ENCODE measurements at regions not wholly inside any gene's neighbourhood (a gene's known extent, or its start where the extent isn't known, plus 50 kb on each side); places are given as distances from the start of the nearest gene placed in this dataset.

DNA sequence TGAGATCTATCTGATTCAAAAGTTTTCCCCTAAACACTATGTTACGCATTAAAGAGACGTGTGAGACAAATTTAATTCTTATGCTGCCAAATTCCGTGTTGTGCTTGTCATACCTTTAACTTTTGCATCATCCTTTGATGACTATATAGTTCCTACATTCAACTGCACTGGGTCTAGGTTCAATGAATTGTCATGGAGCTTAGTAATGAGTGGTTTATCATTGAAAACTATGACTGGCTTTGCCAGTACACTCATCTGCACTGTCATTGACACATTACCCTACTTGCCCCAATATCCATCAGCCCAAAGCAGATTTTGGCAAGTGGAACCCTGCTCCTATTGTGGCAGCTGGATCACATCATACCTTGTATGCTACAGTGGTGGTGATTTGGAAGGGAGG is 882.9 kb upstream of the SLIT2 start:
- H3K27ac Mint-ChIP-seq = no peak overlapping the region
- Histone ChIP-seq H2AFZ (ENCODE audit: insufficient read depth, low read depth, low read length, poor library complexity, severe bottlenecking) (no peak overlapping the region), H4K20me1 (ENCODE audit: insufficient read depth, low read length) (no peaks in the 10 kb centered on the region), H3K4me1 (ENCODE audit: control insufficient read depth in 1 of 2, insufficient read depth in 2 of 2, low read length in 2 of 2) (no peaks in the 10 kb centered on the region), H3K36me3 (replicated peaks in 1 of 2; ENCODE audit: control insufficient read depth in 1 of 2, insufficient read depth in 2 of 2, low read length in 2 of 2) (no peaks in the 10 kb centered on the region), H3K27ac (ENCODE audit: low read depth in 1 of 2, low read length in 2 of 2) (no peak overlapping the region), H3K79me2 (ENCODE audit: insufficient read depth, low read length) (no peaks in the 10 kb centered on the region), H3K9me3 (replicated peaks in 1 of 2; ENCODE audit: control insufficient read depth in 1 of 2, insufficient read depth in 1 of 2, low read length in 2 of 2) (peaks cover 0 to 4% of the 10 kb centered on the region in 2 donors), H3K27me3 (ENCODE audit: control insufficient read depth in 2 of 2, insufficient read depth in 2 of 2, low read length in 2 of 2) (no peaks in the 10 kb centered on the region), H3K4me3 (replicated peaks in 1 of 3; ENCODE audit: low read depth in 2 of 3, low read length in 3 of 3) (no peak overlapping the region), H3K4me2 (replicated peaks; ENCODE audit: extremely low read depth, low read length, poor library complexity, severe bottlenecking) (no peak overlapping the region), H3K9ac (ENCODE audit: insufficient read depth, low read length, poor library complexity, severe bottlenecking) (no peak overlapping the region)
- no peak for TF ChIP-seq CTCF (IDR thresholded peaks at IDR 0.05)
- DNase-seq = no peak
- H3K4me1 Mint-ChIP-seq = no peaks in the 10 kb centered on the region
- no CpG with 5 or more reads among the region's 3 CpGs for WGBS (ENCODE audit: insufficient coverage)
- peaks cover 0 to 4% (median 0%) of the 10 kb centered on the region in 7 donors for H3K9me3 Mint-ChIP-seq
- no peaks in the 10 kb centered on the region for H3K27me3 Mint-ChIP-seq (ENCODE audit: low read depth in 3 of 3)
- no peak overlapping the region for H3K4me3 Mint-ChIP-seq
- intact Hi-C loops (cut with micrococcal nuclease) = no loop called here
- no peaks in the 10 kb centered on the region for H3K36me3 Mint-ChIP-seq

DNA sequence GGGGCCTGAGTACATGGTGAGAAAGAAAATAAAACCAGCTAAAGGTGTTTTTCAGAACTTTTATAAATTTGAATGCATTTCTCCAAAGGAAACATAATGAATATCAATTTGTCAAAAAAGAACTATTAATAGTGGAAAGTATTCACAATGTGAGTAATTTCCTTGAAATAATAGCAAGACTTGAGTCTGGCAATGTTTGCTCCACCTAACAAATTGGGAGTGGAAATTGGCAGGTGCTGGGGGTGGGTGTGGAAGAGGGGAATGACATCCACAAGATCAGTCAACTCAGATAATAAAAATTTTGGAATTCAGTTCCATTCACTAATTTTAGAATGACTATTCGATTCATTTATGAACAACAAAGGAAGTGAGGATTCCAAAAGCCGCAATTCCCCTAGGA is 884.8 kb upstream of the SLIT2 start:
- Mint-ChIP-seq H3K4me1 (no peaks in the 10 kb centered on the region), H3K27ac (no peak overlapping the region), H3K4me3 (no peak overlapping the region)

More for the DNA sequence above, 884.8 kb upstream of the SLIT2 start:
- no peaks in the 10 kb centered on the region for H3K79me2 ChIP-seq (ENCODE audit: insufficient read depth, low read length)
- peaks cover 0 to 4% of the 10 kb centered on the region in 2 donors for H3K9me3 ChIP-seq (replicated peaks in 1 of 2; ENCODE audit: control insufficient read depth in 1 of 2, insufficient read depth in 1 of 2, low read length in 2 of 2)
- intact Hi-C loops (cut with micrococcal nuclease) = no loop called here
- no peak overlapping the region for H3K4me2 ChIP-seq (replicated peaks; ENCODE audit: extremely low read depth, low read length, poor library complexity, severe bottlenecking)
- no peak overlapping the region for H2AFZ ChIP-seq (ENCODE audit: insufficient read depth, low read depth, low read length, poor library complexity, severe bottlenecking)
- H3K27me3 Mint-ChIP-seq (ENCODE audit: low read depth in 3 of 3) = no peaks in the 10 kb centered on the region
- no peak overlapping the region for H3K9ac ChIP-seq (ENCODE audit: insufficient read depth, low read length, poor library complexity, severe bottlenecking)
- H3K36me3 ChIP-seq (replicated peaks in 1 of 2; ENCODE audit: control insufficient read depth in 1 of 2, insufficient read depth in 2 of 2, low read length in 2 of 2) = no peaks in the 10 kb centered on the region
- no peaks in the 10 kb centered on the region for H3K4me1 ChIP-seq (ENCODE audit: control insufficient read depth in 1 of 2, insufficient read depth in 2 of 2, low read length in 2 of 2)
- no CpG with 5 or more reads among the region's 2 CpGs for WGBS (ENCODE audit: insufficient coverage)
- no peaks in the 10 kb centered on the region for H3K36me3 Mint-ChIP-seq
- no peaks in the 10 kb centered on the region for H4K20me1 ChIP-seq (ENCODE audit: insufficient read depth, low read length)
- no peak overlapping the region for H3K27ac ChIP-seq (ENCODE audit: low read depth in 1 of 2, low read length in 2 of 2)
- peaks cover 0 to 3% (median 0%) of the 10 kb centered on the region in 7 donors for H3K9me3 Mint-ChIP-seq
- no peak for DNase-seq
- no peak for TF ChIP-seq CTCF (IDR thresholded peaks at IDR 0.05)
- H3K27me3 ChIP-seq (ENCODE audit: control insufficient read depth in 2 of 2, insufficient read depth in 2 of 2, low read length in 2 of 2) = no peaks in the 10 kb centered on the region
- no peak overlapping the region for H3K4me3 ChIP-seq (replicated peaks in 1 of 3; ENCODE audit: low read depth in 2 of 3, low read length in 3 of 3)
